ENCODE measurements at regions not wholly inside any gene's neighbourhood (a gene's known extent, or its start where the extent isn't known, plus 50 kb on each side); places are given as distances from the start of the nearest gene placed in this dataset.

GRCh38 chr1:84090447-84091245 lies 53.4 kb upstream of the PRKACB start:
- no peak overlapping the region for H3K27ac ChIP-seq
- DNase-seq (no peak), ATAC-seq (no peak)
- intact Hi-C loops (cut with DNase I), result no loop called here
- peaks cover 4% of the 10 kb centered on the region for H3K4me1 ChIP-seq
- H3K36me3 ChIP-seq (ENCODE audit: insufficient read depth in 1 of 2, low read depth in 1 of 2), result no peaks in the 10 kb centered on the region
- no peaks in the 10 kb centered on the region for H3K9me3 ChIP-seq
- 78 to 88% (median 81%) methylated on average over 3 of the region's 3 CpGs for WGBS, 3 donors
- no peak for TF ChIP-seq CTCF (IDR thresholded peaks at IDR 0.05)
- no peaks in the 10 kb centered on the region for H3K27me3 ChIP-seq (ENCODE audit: insufficient read depth in 3 of 3, low read length in 2 of 3)
- H3K4me3 ChIP-seq, result no peak overlapping the region

GRCh38 chr1:84089867-84090266 lies 54.2 kb upstream of the PRKACB start:
- Histone ChIP-seq H3K4me1 (peaks cover 4% of the 10 kb centered on the region), H3K36me3 (ENCODE audit: insufficient read depth in 1 of 2, low read depth in 1 of 2) (no peaks in the 10 kb centered on the region), H3K27me3 (ENCODE audit: insufficient read depth in 3 of 3, low read length in 2 of 3) (no peaks in the 10 kb centered on the region), H3K27ac (no peak overlapping the region), H3K4me3 (no peak overlapping the region), H3K9me3 (no peaks in the 10 kb centered on the region)
- intact Hi-C loops (cut with DNase I), result no loop called here
- no peak for DNase-seq
- ATAC-seq, result no peak
- no peak for TF ChIP-seq CTCF (IDR thresholded peaks at IDR 0.05)

- intact Hi-C loops (cut with DNase I), result no loop called here
- Histone ChIP-seq H3K9me3 (no peaks in the 10 kb centered on the region), H3K4me1 (peaks cover 4% of the 10 kb centered on the region), H3K36me3 (ENCODE audit: insufficient read depth in 1 of 2, low read depth in 1 of 2) (no peaks in the 10 kb centered on the region), H3K27me3 (ENCODE audit: insufficient read depth in 3 of 3, low read length in 2 of 3) (no peaks in the 10 kb centered on the region), H3K4me3 (no peak overlapping the region), H3K27ac (no peak overlapping the region)
- TF ChIP-seq CTCF (IDR thresholded peaks at IDR 0.05), result no peak
- ATAC-seq, result peak in 1 of 4 donors; percentile 75
- DNase-seq, result no peak
Measured at GRCh38 chr1:84089465-84089864, 54.6 kb upstream of the PRKACB start.

- H3K27ac ChIP-seq, result no peak overlapping the region
- WGBS, 3 donors, result 83 to 90% (median 89%) methylated on average over 3 of the region's 3 CpGs
- H3K27me3 ChIP-seq (ENCODE audit: insufficient read depth in 3 of 3, low read length in 2 of 3), result no peaks in the 10 kb centered on the region
- no peak overlapping the region for H3K4me3 ChIP-seq
- H3K36me3 ChIP-seq (ENCODE audit: insufficient read depth in 1 of 2, low read depth in 1 of 2), result no peaks in the 10 kb centered on the region
- DNase-seq (no peak), ATAC-seq (no peak)
- no peaks in the 10 kb centered on the region for H3K9me3 ChIP-seq
- no peak for TF ChIP-seq CTCF (IDR thresholded peaks at IDR 0.05)
- peaks cover 4% of the 10 kb centered on the region for H3K4me1 ChIP-seq
- intact Hi-C loops (cut with DNase I), result no loop called here
Measured at GRCh38 chr1:84086616-84087015, 57.5 kb upstream of the PRKACB start.

GRCh38 chr1:84086189-84086588 lies 57.9 kb upstream of the PRKACB start:
- peaks cover 4% of the 10 kb centered on the region for H3K4me1 ChIP-seq
- ATAC-seq, result no peak
- DNase-seq, result peak in 1 of 2 donors; percentile 34
- 89 to 91% (median 90%) methylated on average over 5 of the region's 5 CpGs for WGBS, 3 donors
- H3K27me3 ChIP-seq (ENCODE audit: insufficient read depth in 3 of 3, low read length in 2 of 3), result no peaks in the 10 kb centered on the region
- H3K4me3 ChIP-seq, result no peak overlapping the region
- H3K36me3 ChIP-seq (ENCODE audit: insufficient read depth in 1 of 2, low read depth in 1 of 2), result no peaks in the 10 kb centered on the region
- no peak for TF ChIP-seq CTCF (IDR thresholded peaks at IDR 0.05)
- no peaks in the 10 kb centered on the region for H3K9me3 ChIP-seq
- intact Hi-C loops (cut with DNase I), result no loop called here
- H3K27ac ChIP-seq, result no peak overlapping the region

Data from psoas muscle (tissue), 7 donors.